GM12878 (cell line): ENCODE measurements at regions not wholly inside any gene's neighbourhood (a gene's known extent, or its start where the extent isn't known, plus 50 kb on each side); places are given as distances from the start of the nearest gene placed in this dataset. TPM values are rescaled to one million over a fixed set of nuclear protein-coding genes. Genes with fewer than 3 reads are reported as not detected.

ENCODE experiments used
- ATAC-seq: fragments of 200-7000 bp; cut with Tn5 transposase; 3 replicates; pipeline ENCODE4 v1.9.1; 2020; ENCODE audit warnings: mild to moderate bottlenecking, moderate library complexity
- BruUV-seq: library from RNA; stranded (reverse); fragments of 400-500 nt; replicated peaks from 2 replicates; lab custom pipeline; 2021; lab: Mats Ljungman, UMichigan
- CTCF ChIA-PET: fragments of 300-600 bp; sonication (Branson Sonifier 250); formaldehyde crosslinking; extraction: SDS; loops from one replicate; lab custom pipeline; 2021; ENCODE audit warnings: inconsistent platforms; lab: Yijun Ruan, JAX
- POLR2A ChIA-PET: fragments of 350-600 bp; formaldehyde crosslinking; extraction: SDS; loops from one replicate; lab custom pipeline; 2021; ENCODE audit warnings: inconsistent platforms; lab: Charles Lee
- RAD21 ChIA-PET: fragments of 300-600 bp; sonication (Branson Sonifier 250); formaldehyde crosslinking; loops from one replicate; lab custom pipeline; 2023; ENCODE audit warnings: antibody characterized with exemption; ENCODE audit not compliant: unreplicated experiment; lab: Charles Lee
- SMC1A ChIA-PET: fragments of 300-600 bp; sonication (Branson Sonifier 250); formaldehyde crosslinking; loops from one replicate; lab custom pipeline; 2023; ENCODE audit not compliant: unreplicated experiment, uncharacterized antibody; lab: Charles Lee
- DNase-seq: peaks from one replicate; pipeline ENCODE4 v3.0.0-alpha.2; 2011; ENCODE audit warnings: low read depth, low spot score
- FAIRE-seq: peaks from 3 replicates; lab custom pipeline; 2011; peaks lifted over from hg19 to GRCh38; lab: Jason Lieb, UNC
- H2AFZ ChIP-seq: 2 replicates; pipeline ENCODE4 v1.6.0; 2011; ENCODE audit warnings: low read depth, low read length, control low read depth; ENCODE audit not compliant: control insufficient read depth
- H3K27ac ChIP-seq: 2 replicates; pipeline ENCODE4 v1.5.1; 2011; ENCODE audit warnings: control low read depth; ENCODE audit not compliant: control insufficient read depth, insufficient read depth
- H3K27me3 ChIP-seq, 2 experiments: replicated peaks in 1 of 2; 2 replicates each; pipeline versions ENCODE4 v1.6.0 to v1.6.1; 2011; ENCODE audit warnings: low read length in 1 of 2; ENCODE audit not compliant: control insufficient read depth in 2 of 2, insufficient read depth in 2 of 2
- H3K36me3 ChIP-seq, 2 experiments: 2 replicates each; pipeline ENCODE4 v1.5.1; 2011; ENCODE audit warnings: low read length in 1 of 2; ENCODE audit not compliant: control insufficient read depth in 2 of 2, insufficient read depth in 2 of 2
- H3K4me1 ChIP-seq: 2 replicates; pipeline ENCODE4 v1.6.1; 2011; ENCODE audit warnings: mild to moderate bottlenecking, low read length, moderate library complexity, mixed read lengths; ENCODE audit not compliant: control insufficient read depth, insufficient read depth
- H3K4me2 ChIP-seq: 2 replicates; pipeline ENCODE4 v1.6.0; 2011; ENCODE audit warnings: control low read depth; ENCODE audit not compliant: control insufficient read depth, insufficient read depth
- H3K4me3 ChIP-seq: fragments of 200-600 bp; sonication (generic); 2 replicates; pipeline ENCODE4 v1.5.1; 2016
- H3K79me2 ChIP-seq: 2 replicates; pipeline ENCODE4 v1.6.0; 2011; ENCODE audit warnings: low read length; ENCODE audit not compliant: control insufficient read depth, insufficient read depth
- H3K9ac ChIP-seq: 2 replicates; pipeline ENCODE4 v1.8.0; 2011; ENCODE audit warnings: low read length, control low read depth, mixed read lengths; ENCODE audit not compliant: control insufficient read depth, insufficient read depth
- H3K9me3 ChIP-seq: replicated peaks from 3 replicates; pipeline ENCODE4 v1.5.1; 2011; ENCODE audit warnings: mild to moderate bottlenecking, low read length; ENCODE audit not compliant: control insufficient read depth, insufficient read depth
- H4K20me1 ChIP-seq: 2 replicates; pipeline ENCODE4 v1.6.0; 2011; ENCODE audit not compliant: control insufficient read depth, insufficient read depth
- ASH2L ChIP-seq: fragments of 300-600, 200-600 bp; sonication (generic); IDR thresholded peaks from 2 replicates; pipeline ENCODE4 v1.6.1; 2017; ENCODE audit warnings: low read depth, mild to moderate bottlenecking, borderline replicate concordance
- BRCA1 ChIP-seq: IDR thresholded peaks from 2 replicates; pipeline ENCODE4 v1.6.1; 2011; ENCODE audit warnings: low read depth, low read length, improper control_type of control experiment
- RELA ChIP-seq: fragments of 450-650 bp; IDR thresholded peaks from 2 replicates; pipeline ENCODE4 v1.8.0; 2014; ENCODE audit warnings: borderline replicate concordance; ENCODE audit not compliant: partially characterized antibody
- ZNF217 ChIP-seq: fragments of 450-650 bp; IDR thresholded peaks from 2 replicates; pipeline ENCODE4 v1.6.1; 2017; ENCODE audit warnings: antibody characterized with exemption, mild to moderate bottlenecking
- WGBS: methylation state at CpG from one replicate; pipeline ENCODE4 v1.1.6; 2016; ENCODE audit warnings: low lambda C conversion rate; ENCODE audit not compliant: insufficient replicate concordance, insufficient coverage; ENCODE audit errors: missing lambda C conversion rate; 5-methylcytosine and 5-hydroxymethylcytosine counted together
- in situ Hi-C: fragments of 300-500 bp; cut with MboI; formaldehyde crosslinking; loops from 9 replicates; pipeline ENCODE4 v1.14.3; 2018; ENCODE audit warnings: mixed read lengths
- intact Hi-C: fragments of 100-400 bp; cut with micrococcal nuclease; formaldehyde crosslinking; loops from one replicate; pipeline ENCODE4 v1.14.2; 2022; ENCODE audit not compliant: unreplicated experiment
- small RNA-seq: library from RNA; depleted of rRNA; stranded (forward); fragments of <200 nt; gene quantifications from one replicate; pipeline ENCODE3, GENCODE V24; 2014
- TF ChIP-seq, protein P1 (sequence below): fragments of 450-650 bp; formaldehyde crosslinking; IDR thresholded peaks from 2 replicates; pipeline ENCODE4 v1.5.0; 2022; ENCODE audit warnings: mild to moderate bottlenecking, missing genetic modification characterization

DNA sequence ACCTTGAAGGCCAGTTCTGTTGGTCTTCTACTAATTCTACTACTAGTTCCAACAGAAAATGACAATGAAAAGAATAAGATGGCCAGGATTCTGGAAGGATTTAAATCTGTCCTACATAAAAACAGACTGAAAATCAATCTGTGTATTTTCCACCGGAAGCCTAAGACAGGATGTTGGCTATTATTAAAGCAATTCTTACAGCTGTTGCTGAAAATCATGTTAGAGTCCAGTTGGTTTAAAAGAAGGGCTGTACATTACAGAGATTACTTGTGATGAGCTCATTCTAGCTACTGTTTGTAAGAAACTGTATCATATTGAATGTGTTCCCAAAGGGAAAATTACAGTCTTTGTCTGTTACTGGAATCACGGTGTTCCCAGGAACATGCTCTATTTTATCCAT, 54.8 kb upstream of the MAGEB16 start:
- Histone ChIP-seq H3K9me3 (no peaks in the 10 kb centered on the region), H3K79me2 (no peaks in the 10 kb centered on the region), H3K9ac (no peak overlapping the region), H2AFZ (no peak overlapping the region), H3K4me1 (no peaks in the 10 kb centered on the region), H3K36me3 (no peaks in the 10 kb centered on the region), H3K4me2 (no peak overlapping the region), H3K27ac (no peak overlapping the region), H3K4me3 (no peak overlapping the region), H4K20me1 (no peaks in the 10 kb centered on the region), H3K27me3 (no peaks in the 10 kb centered on the region)
- intact Hi-C loops = no loop called here
- 38% methylated on average over 2 of the region's 2 CpGs for WGBS
- TF ChIP-seq, protein P1, sequence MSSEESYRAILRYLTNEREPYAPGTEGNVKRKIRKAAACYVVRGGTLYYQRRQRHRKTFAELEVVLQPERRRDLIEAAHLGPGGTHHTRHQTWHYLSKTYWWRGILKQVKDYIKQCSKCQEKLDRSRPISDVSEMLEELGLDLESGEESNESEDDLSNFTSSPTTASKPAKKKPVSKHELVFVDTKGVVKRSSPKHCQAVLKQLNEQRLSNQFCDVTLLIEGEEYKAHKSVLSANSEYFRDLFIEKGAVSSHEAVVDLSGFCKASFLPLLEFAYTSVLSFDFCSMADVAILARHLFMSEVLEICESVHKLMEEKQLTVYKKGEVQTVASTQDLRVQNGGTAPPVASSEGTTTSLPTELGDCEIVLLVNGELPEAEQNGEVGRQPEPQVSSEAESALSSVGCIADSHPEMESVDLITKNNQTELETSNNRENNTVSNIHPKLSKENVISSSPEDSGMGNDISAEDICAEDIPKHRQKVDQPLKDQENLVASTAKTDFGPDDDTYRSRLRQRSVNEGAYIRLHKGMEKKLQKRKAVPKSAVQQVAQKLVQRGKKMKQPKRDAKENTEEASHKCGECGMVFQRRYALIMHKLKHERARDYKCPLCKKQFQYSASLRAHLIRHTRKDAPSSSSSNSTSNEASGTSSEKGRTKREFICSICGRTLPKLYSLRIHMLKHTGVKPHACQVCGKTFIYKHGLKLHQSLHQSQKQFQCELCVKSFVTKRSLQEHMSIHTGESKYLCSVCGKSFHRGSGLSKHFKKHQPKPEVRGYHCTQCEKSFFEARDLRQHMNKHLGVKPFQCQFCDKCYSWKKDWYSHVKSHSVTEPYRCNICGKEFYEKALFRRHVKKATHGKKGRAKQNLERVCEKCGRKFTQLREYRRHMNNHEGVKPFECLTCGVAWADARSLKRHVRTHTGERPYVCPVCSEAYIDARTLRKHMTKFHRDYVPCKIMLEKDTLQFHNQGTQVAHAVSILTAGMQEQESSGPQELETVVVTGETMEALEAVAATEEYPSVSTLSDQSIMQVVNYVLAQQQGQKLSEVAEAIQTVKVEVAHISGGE (CRISPR knock-in tag) = no peak
- TF ChIP-seq ASH2L = no peak
- no peak for TF ChIP-seq BRCA1
- TF ChIP-seq RELA = no peak
- TF ChIP-seq ZNF217 = no peak
- in situ Hi-C loops = no loop called here
- ChIA-PET CTCF (interaction anchor here (0.6 kb wide), 1 partner anchor 9 kb away, joined by 3 read pairs; no protein-coding TSS in a partner anchor), RAD21 (no interaction called here), SMC1A (interaction anchor here (1.2 to 2.5 kb wide), 4 partner anchors 8 to 18 kb away, joined by 5 to 7 read pairs (median 7); no protein-coding TSS in a partner anchor), POLR2A (no interaction called here)
- DNase-seq (no peak), FAIRE-seq (no peak), ATAC-seq (no peak)
- BruUV-seq = no TSS peak

Small RNA genes lying in the stretch of these regions (small RNA-seq; reads per million reads assigned to genes)
- not detected for gene RNU6-1087P
